ENCODE measurements at regions not wholly inside any gene's neighbourhood (a gene's known extent, or its start where the extent isn't known, plus 50 kb on each side); places are given as distances from the start of the nearest gene placed in this dataset.

DNA sequence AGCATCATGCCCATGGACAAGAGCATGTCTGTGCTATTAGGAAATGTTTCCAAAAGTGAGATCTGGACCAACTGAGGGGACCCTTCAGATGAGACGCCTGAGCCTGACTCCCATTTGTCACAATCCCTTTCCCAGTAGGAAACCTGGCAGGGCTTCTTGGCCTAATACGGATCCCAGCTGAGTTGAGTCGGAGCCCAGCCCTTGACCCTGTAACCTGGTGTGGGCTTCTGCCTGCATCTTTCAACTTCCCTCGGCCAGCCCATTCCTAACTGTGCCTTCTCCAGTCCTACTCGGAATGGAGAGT is 148.3 kb downstream of the IRX2 start:
- H3K27me3 Mint-ChIP-seq (ENCODE audit: insufficient read depth, low read depth, poor library complexity), result no peaks in the 10 kb centered on the region

More for the DNA sequence above, 148.3 kb downstream of the IRX2 start:
- Histone ChIP-seq H3K27ac (ENCODE audit: low read depth) (no peak overlapping the region), H3K4me3 (no peak overlapping the region), H3F3A (replicated peaks; ENCODE audit: low read depth) (no peaks in the 10 kb centered on the region), H3K79me2 (replicated peaks; ENCODE audit: insufficient read depth) (no peaks in the 10 kb centered on the region), H2AFZ (no peak overlapping the region), H3K36me3 (ENCODE audit: insufficient read depth) (no peaks in the 10 kb centered on the region), H3K27me3 (ENCODE audit: insufficient read depth) (no peaks in the 10 kb centered on the region), H3K9me2 (ENCODE audit: insufficient read depth) (no peaks in the 10 kb centered on the region), H3K4me2 (no peak overlapping the region), H3K4me1 (ENCODE audit: insufficient read depth) (no peaks in the 10 kb centered on the region), H4K20me1 (replicated peaks; ENCODE audit: insufficient read depth) (no peaks in the 10 kb centered on the region)
- H3K36me3 Mint-ChIP-seq (ENCODE audit: low read depth), result no peaks in the 10 kb centered on the region
- ATAC-seq, result no peak
- no peak overlapping the region for H3K4me3 Mint-ChIP-seq
- no peak overlapping the region for H3K27ac Mint-ChIP-seq
- no peak for DNase-seq (ENCODE audit: low spot score)
- H3K4me1 Mint-ChIP-seq, result peaks cover 4% of the 10 kb centered on the region; the same call in 1 of the 3 replicates
- TF ChIP-seq CREB1 (CRISPR knock-in tag; IDR thresholded peaks at IDR 0.05; ENCODE audit: low read depth), result no peak
- TF ChIP-seq ZNF331 (CRISPR knock-in tag; IDR thresholded peaks at IDR 0.05; ENCODE audit: low read depth), result no peak
- TF ChIP-seq CTCF (conservative IDR thresholded peaks at IDR 0.05; ENCODE audit: low read depth in 2 of 2), result no peak
- no peak for TF ChIP-seq REST (IDR thresholded peaks at IDR 0.05; ENCODE audit: unreplicated experiment)
- no peak for TF ChIP-seq JUNB (IDR thresholded peaks at IDR 0.05; ENCODE audit: unreplicated experiment)
- TF ChIP-seq POLR2AphosphoS5 (IDR thresholded peaks at IDR 0.05; ENCODE audit: low read depth), result no peak
- no peak for TF ChIP-seq EZH2 (IDR thresholded peaks at IDR 0.05; ENCODE audit: low read depth, unreplicated experiment)
- no peak for TF ChIP-seq EZH2phosphoT487 (IDR thresholded peaks at IDR 0.05; ENCODE audit: unreplicated experiment)
- TF ChIP-seq, protein P1, sequence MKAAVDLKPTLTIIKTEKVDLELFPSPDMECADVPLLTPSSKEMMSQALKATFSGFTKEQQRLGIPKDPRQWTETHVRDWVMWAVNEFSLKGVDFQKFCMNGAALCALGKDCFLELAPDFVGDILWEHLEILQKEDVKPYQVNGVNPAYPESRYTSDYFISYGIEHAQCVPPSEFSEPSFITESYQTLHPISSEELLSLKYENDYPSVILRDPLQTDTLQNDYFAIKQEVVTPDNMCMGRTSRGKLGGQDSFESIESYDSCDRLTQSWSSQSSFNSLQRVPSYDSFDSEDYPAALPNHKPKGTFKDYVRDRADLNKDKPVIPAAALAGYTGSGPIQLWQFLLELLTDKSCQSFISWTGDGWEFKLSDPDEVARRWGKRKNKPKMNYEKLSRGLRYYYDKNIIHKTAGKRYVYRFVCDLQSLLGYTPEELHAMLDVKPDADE (IDR thresholded peaks at IDR 0.05), result no peak
- no peak for TF ChIP-seq ZNF114 (CRISPR knock-in tag; IDR thresholded peaks at IDR 0.05)
- no peak for TF ChIP-seq STAT1 (IDR thresholded peaks at IDR 0.05; ENCODE audit: unreplicated experiment)
- no peak for TF ChIP-seq NANOG (IDR thresholded peaks at IDR 0.05; ENCODE audit: borderline replicate concordance)
- TF ChIP-seq, protein P2, sequence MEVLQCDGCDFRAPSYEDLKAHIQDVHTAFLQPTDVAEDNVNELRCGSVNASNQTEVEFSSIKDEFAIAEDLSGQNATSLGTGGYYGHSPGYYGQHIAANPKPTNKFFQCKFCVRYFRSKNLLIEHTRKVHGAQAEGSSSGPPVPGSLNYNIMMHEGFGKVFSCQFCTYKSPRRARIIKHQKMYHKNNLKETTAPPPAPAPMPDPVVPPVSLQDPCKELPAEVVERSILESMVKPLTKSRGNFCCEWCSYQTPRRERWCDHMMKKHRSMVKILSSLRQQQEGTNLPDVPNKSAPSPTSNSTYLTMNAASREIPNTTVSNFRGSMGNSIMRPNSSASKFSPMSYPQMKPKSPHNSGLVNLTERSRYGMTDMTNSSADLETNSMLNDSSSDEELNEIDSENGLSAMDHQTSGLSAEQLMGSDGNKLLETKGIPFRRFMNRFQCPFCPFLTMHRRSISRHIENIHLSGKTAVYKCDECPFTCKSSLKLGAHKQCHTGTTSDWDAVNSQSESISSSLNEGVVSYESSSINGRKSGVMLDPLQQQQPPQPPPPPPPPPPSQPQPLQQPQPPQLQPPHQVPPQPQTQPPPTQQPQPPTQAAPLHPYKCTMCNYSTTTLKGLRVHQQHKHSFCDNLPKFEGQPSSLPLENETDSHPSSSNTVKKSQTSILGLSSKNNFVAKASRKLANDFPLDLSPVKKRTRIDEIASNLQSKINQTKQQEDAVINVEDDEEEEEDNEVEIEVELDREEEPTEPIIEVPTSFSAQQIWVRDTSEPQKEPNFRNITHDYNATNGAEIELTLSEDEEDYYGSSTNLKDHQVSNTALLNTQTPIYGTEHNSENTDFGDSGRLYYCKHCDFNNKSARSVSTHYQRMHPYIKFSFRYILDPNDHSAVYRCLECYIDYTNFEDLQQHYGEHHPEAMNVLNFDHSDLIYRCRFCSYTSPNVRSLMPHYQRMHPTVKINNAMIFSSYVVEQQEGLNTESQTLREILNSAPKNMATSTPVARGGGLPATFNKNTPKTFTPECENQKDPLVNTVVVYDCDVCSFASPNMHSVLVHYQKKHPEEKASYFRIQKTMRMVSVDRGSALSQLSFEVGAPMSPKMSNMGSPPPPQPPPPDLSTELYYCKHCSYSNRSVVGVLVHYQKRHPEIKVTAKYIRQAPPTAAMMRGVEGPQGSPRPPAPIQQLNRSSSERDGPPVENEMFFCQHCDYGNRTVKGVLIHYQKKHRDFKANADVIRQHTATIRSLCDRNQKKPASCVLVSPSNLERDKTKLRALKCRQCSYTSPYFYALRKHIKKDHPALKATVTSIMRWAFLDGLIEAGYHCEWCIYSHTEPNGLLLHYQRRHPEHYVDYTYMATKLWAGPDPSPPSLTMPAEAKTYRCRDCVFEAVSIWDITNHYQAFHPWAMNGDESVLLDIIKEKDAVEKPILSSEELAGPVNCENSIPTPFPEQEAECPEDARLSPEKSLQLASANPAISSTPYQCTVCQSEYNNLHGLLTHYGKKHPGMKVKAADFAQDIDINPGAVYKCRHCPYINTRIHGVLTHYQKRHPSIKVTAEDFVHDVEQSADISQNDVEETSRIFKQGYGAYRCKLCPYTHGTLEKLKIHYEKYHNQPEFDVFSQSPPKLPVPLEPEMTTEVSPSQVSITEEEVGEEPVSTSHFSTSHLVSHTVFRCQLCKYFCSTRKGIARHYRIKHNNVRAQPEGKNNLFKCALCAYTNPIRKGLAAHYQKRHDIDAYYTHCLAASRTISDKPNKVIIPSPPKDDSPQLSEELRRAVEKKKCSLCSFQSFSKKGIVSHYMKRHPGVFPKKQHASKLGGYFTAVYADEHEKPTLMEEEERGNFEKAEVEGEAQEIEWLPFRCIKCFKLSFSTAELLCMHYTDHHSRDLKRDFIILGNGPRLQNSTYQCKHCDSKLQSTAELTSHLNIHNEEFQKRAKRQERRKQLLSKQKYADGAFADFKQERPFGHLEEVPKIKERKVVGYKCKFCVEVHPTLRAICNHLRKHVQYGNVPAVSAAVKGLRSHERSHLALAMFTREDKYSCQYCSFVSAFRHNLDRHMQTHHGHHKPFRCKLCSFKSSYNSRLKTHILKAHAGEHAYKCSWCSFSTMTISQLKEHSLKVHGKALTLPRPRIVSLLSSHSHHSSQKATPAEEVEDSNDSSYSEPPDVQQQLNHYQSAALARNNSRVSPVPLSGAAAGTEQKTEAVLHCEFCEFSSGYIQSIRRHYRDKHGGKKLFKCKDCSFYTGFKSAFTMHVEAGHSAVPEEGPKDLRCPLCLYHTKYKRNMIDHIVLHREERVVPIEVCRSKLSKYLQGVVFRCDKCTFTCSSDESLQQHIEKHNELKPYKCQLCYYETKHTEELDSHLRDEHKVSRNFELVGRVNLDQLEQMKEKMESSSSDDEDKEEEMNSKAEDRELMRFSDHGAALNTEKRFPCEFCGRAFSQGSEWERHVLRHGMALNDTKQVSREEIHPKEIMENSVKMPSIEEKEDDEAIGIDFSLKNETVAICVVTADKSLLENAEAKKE (CRISPR knock-in tag; IDR thresholded peaks at IDR 0.05), result no peak
- no peaks in the 10 kb centered on the region for H3K9me3 Mint-ChIP-seq

Data from GM23338 (cell line).